ENCODE measurements at regions not wholly inside any gene's neighbourhood (a gene's known extent, or its start where the extent isn't known, plus 50 kb on each side); places are given as distances from the start of the nearest gene placed in this dataset.

GRCh38 chr2:238985041-238985729, 137.3 kb downstream of the TWIST2 start:
- DNase-seq = no peak

GRCh38 chr2:238985931-238986446, 138.1 kb downstream of the TWIST2 start:
- no peak for DNase-seq

- no peak for DNase-seq
Observed at GRCh38 chr2:238986491-238987351, 138.8 kb downstream of the TWIST2 start.

GRCh38 chr2:238987352-238987981, 139.6 kb downstream of the TWIST2 start:
- no peak for DNase-seq

- DNase-seq = no peak
Observed at GRCh38 chr2:238988105-238988504, 140.2 kb downstream of the TWIST2 start.

GRCh38 chr2:238988752-238989151, 140.9 kb downstream of the TWIST2 start:
- DNase-seq = no peak

GRCh38 chr2:238989484-238989883, 141.6 kb downstream of the TWIST2 start:
- DNase-seq = no peak

- DNase-seq = no peak
Observed at GRCh38 chr2:238994432-238994831, 146.5 kb downstream of the TWIST2 start.

GRCh38 chr2:238994876-238995275, 147.0 kb downstream of the TWIST2 start:
- no peak for DNase-seq

- DNase-seq = no peak
Observed at GRCh38 chr2:238995634-238996033, 147.7 kb downstream of the TWIST2 start.

GRCh38 chr2:238996331-238997136, 148.6 kb downstream of the TWIST2 start:
- DNase-seq = no peak

GRCh38 chr2:238997137-238997390, 149.2 kb downstream of the TWIST2 start:
- no peak for DNase-seq

GRCh38 chr2:238997684-238998083, 149.8 kb downstream of the TWIST2 start:
- no peak for DNase-seq
